ENCODE measurements at regions not wholly inside any gene's neighbourhood (a gene's known extent, or its start where the extent isn't known, plus 50 kb on each side); places are given as distances from the start of the nearest gene placed in this dataset.

DNA sequence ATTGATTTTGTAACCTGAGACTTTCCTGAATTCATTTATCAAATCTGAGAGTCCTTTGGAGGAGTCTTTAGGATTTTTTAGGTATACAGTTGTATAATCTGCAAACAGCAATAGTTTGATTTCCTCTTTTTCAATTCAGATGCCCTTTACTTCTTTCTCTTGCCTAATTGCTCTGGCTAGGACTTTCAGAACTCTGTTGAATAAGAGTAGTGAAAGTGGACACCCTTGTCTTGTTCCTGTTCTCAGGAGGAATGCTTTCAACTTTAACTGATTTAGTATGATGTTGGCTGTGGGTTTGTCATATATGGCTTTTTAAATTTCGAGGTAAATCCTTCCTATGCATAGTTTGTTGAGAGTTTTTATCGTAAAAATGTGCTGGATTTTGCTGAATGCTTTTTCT is 227.4 kb downstream of the CSNK2A3 start:
- TF ChIP-seq, protein P1, sequence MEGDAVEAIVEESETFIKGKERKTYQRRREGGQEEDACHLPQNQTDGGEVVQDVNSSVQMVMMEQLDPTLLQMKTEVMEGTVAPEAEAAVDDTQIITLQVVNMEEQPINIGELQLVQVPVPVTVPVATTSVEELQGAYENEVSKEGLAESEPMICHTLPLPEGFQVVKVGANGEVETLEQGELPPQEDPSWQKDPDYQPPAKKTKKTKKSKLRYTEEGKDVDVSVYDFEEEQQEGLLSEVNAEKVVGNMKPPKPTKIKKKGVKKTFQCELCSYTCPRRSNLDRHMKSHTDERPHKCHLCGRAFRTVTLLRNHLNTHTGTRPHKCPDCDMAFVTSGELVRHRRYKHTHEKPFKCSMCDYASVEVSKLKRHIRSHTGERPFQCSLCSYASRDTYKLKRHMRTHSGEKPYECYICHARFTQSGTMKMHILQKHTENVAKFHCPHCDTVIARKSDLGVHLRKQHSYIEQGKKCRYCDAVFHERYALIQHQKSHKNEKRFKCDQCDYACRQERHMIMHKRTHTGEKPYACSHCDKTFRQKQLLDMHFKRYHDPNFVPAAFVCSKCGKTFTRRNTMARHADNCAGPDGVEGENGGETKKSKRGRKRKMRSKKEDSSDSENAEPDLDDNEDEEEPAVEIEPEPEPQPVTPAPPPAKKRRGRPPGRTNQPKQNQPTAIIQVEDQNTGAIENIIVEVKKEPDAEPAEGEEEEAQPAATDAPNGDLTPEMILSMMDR (conservative IDR thresholded peaks at IDR 0.05) = no peak
- TF ChIP-seq ZFX (IDR thresholded peaks at IDR 0.05) = no peak
